Neural cell (in vitro differentiated cells): ENCODE measurements at regions not wholly inside any gene's neighbourhood (a gene's known extent, or its start where the extent isn't known, plus 50 kb on each side); places are given as distances from the start of the nearest gene placed in this dataset.

ENCODE experiments used
- H2AFZ ChIP-seq: fragments of 200-600, 300-800 bp; sonication (generic), shearing (Covaris generic); 2 replicates; pipeline ENCODE4 v1.6.0; 2014; ENCODE audit warnings: low read depth, mild to moderate bottlenecking, antibody characterized with exemption, low read length, moderate library complexity
- H3F3A ChIP-seq: fragments of 200-600 bp; shearing (Covaris generic); 2 replicates; pipeline ENCODE4 v1.6.1; 2016; ENCODE audit warnings: mild to moderate bottlenecking, moderate library complexity, mixed read lengths, antibody characterized with exemption, low read length; ENCODE audit not compliant: insufficient read depth, poor library complexity, severe bottlenecking
- H3K27ac ChIP-seq: fragments of 200-600, 300-800 bp; sonication (generic), shearing (Covaris generic); 2 replicates; pipeline ENCODE4 v1.5.1; 2014; ENCODE audit warnings: mild to moderate bottlenecking, low read length, moderate library complexity
- H3K27me3 ChIP-seq: fragments of 300-800, 200-600 bp; sonication (generic), shearing (Covaris generic); 2 replicates; pipeline ENCODE4 v1.6.0; 2014; ENCODE audit warnings: mild to moderate bottlenecking, low read depth, low read length, moderate library complexity; ENCODE audit not compliant: insufficient read depth
- H3K36me3 ChIP-seq: fragments of 300-800, 200-600 bp; sonication (generic), shearing (Covaris generic); 2 replicates; pipeline ENCODE4 v1.5.1; 2014; ENCODE audit warnings: mild to moderate bottlenecking, antibody characterized with exemption, low read length, moderate library complexity; ENCODE audit not compliant: insufficient read depth
- H3K4me2 ChIP-seq: fragments of 300-800, 200-600 bp; sonication (generic), shearing (Covaris generic); 2 replicates; pipeline ENCODE4 v1.6.0; 2014; ENCODE audit warnings: mild to moderate bottlenecking, low read length
- H3K4me3 ChIP-seq: fragments of 300-800, 200-600 bp; sonication (generic), shearing (Covaris generic); 2 replicates; pipeline ENCODE4 v1.5.1; 2014; ENCODE audit warnings: mild to moderate bottlenecking, low read length, moderate library complexity
- H3K79me2 ChIP-seq: fragments of 200-600 bp; shearing (Covaris generic); replicated peaks from 2 replicates; pipeline ENCODE4 v1.6.0; 2014; ENCODE audit warnings: mild to moderate bottlenecking, low read length, moderate library complexity; ENCODE audit not compliant: insufficient read depth
- H3K9ac ChIP-seq: fragments of 300-800, 200-600 bp; sonication (generic), shearing (Covaris generic); 2 replicates; pipeline ENCODE4 v1.6.1; 2016; ENCODE audit warnings: mild to moderate bottlenecking, low read length, mixed read lengths
- H3K9me2 ChIP-seq: fragments of 200-600 bp; shearing (Covaris generic); 2 replicates; pipeline ENCODE4 v1.6.1; 2016; ENCODE audit warnings: mild to moderate bottlenecking, low read length, mixed read lengths; ENCODE audit not compliant: insufficient read depth
- H3K9me3 ChIP-seq: fragments of 200-600, 300-800 bp; sonication (generic), shearing (Covaris generic); 2 replicates; pipeline ENCODE4 v1.6.1; 2016; ENCODE audit warnings: mild to moderate bottlenecking, mixed run types, low read length, moderate library complexity, mixed read lengths
- H4K20me1 ChIP-seq: fragments of 200-600 bp; shearing (Covaris generic); 2 replicates; pipeline ENCODE4 v1.6.1; 2016; ENCODE audit warnings: mild to moderate bottlenecking, mixed run types; ENCODE audit not compliant: insufficient read depth
- CTCF ChIP-seq: fragments of 450-650 bp; IDR thresholded peaks from 2 replicates; pipeline ENCODE4 v1.5.1; 2014; ENCODE audit warnings: antibody characterized with exemption, mild to moderate bottlenecking, moderate library complexity; ENCODE audit not compliant: poor library complexity, severe bottlenecking
- EP300 ChIP-seq: fragments of 450-650 bp; conservative IDR thresholded peaks from 2 replicates; pipeline ENCODE4 v1.6.1; 2014; ENCODE audit warnings: antibody characterized with exemption, mild to moderate bottlenecking, moderate library complexity; ENCODE audit not compliant: poor library complexity, severe bottlenecking
- EZH2 ChIP-seq: fragments of 200-600, 300-800 bp; shearing (Covaris generic), sonication (generic); IDR thresholded peaks from 2 replicates; pipeline ENCODE4 v1.6.1; 2014; ENCODE audit warnings: antibody characterized with exemption, low read length, borderline replicate concordance, mild to moderate bottlenecking; ENCODE audit not compliant: insufficient read depth, poor library complexity, severe bottlenecking
- MXI1 ChIP-seq: fragments of 450-650 bp; conservative IDR thresholded peaks from 2 replicates; pipeline ENCODE4 v1.6.1; 2014; ENCODE audit warnings: antibody characterized with exemption, mild to moderate bottlenecking; ENCODE audit not compliant: poor library complexity, severe bottlenecking
- POLR2AphosphoS5 ChIP-seq: IDR thresholded peaks from 2 replicates; pipeline ENCODE4 v1.6.1; 2012
- RAD21 ChIP-seq: fragments of 450-650 bp; conservative IDR thresholded peaks from 2 replicates; pipeline ENCODE4 v1.6.1; 2014; ENCODE audit warnings: antibody characterized with exemption, mild to moderate bottlenecking, moderate library complexity
- REST ChIP-seq: IDR thresholded peaks from 2 replicates; pipeline ENCODE4 v1.6.1; 2012; ENCODE audit warnings: borderline replicate concordance
- SMC3 ChIP-seq: fragments of 450-650 bp; conservative IDR thresholded peaks from 2 replicates; pipeline ENCODE4 v1.6.1; 2014; ENCODE audit warnings: antibody characterized with exemption, mild to moderate bottlenecking, moderate library complexity; ENCODE audit not compliant: poor library complexity
- TAF1 ChIP-seq: IDR thresholded peaks from 2 replicates; pipeline ENCODE4 v1.6.1; 2012; ENCODE audit warnings: low read depth

- Histone ChIP-seq H3K9me3 (no peaks in the 10 kb centered on the region), H3K79me2 (no peaks in the 10 kb centered on the region), H3K9ac (no peak overlapping the region), H3K36me3 (no peaks in the 10 kb centered on the region), H3F3A (no peaks in the 10 kb centered on the region), H2AFZ (no peak overlapping the region), H3K4me2 (no peak overlapping the region), H3K27ac (no peak overlapping the region), H3K9me2 (no peaks in the 10 kb centered on the region), H3K4me3 (no peak overlapping the region), H4K20me1 (no peaks in the 10 kb centered on the region), H3K27me3 (no peaks in the 10 kb centered on the region)
- no peak for TF ChIP-seq MXI1
- no peak for TF ChIP-seq POLR2AphosphoS5
- no peak for TF ChIP-seq CTCF
- no peak for TF ChIP-seq EZH2
- TF ChIP-seq EP300 = no peak
- TF ChIP-seq REST = no peak
- no peak for TF ChIP-seq TAF1
- no peak for TF ChIP-seq SMC3
- no peak for TF ChIP-seq RAD21
These were observed 156.4 kb downstream of the TENT4A start for GRCh38 chr5:6869677-6870076.

GRCh38 chr5:6872441-6873160 lies 159.4 kb downstream of the TENT4A start:
- Histone ChIP-seq H3K9me3 (no peaks in the 10 kb centered on the region), H3K4me3 (no peak overlapping the region), H2AFZ (no peak overlapping the region), H3K79me2 (no peaks in the 10 kb centered on the region), H3K9ac (no peak overlapping the region), H3K4me2 (no peak overlapping the region), H3K36me3 (no peaks in the 10 kb centered on the region), H3K27me3 (no peaks in the 10 kb centered on the region), H4K20me1 (no peaks in the 10 kb centered on the region), H3K9me2 (no peaks in the 10 kb centered on the region), H3K27ac (no peak overlapping the region), H3F3A (no peaks in the 10 kb centered on the region)
- TF ChIP-seq EZH2 = no peak
- TF ChIP-seq EP300 = no peak
- TF ChIP-seq TAF1 = no peak
- no peak for TF ChIP-seq POLR2AphosphoS5
- no peak for TF ChIP-seq RAD21
- no peak for TF ChIP-seq SMC3
- no peak for TF ChIP-seq CTCF
- TF ChIP-seq REST = no peak
- TF ChIP-seq MXI1 = no peak
